ENCODE measurements at regions not wholly inside any gene's neighbourhood (a gene's known extent, or its start where the extent isn't known, plus 50 kb on each side); places are given as distances from the start of the nearest gene placed in this dataset.
"Not testable (repeated sequence)": the region's sequence is repeated elsewhere in the genome, so short reads cannot be mapped to it uniquely, and the experiment has no call there.

DNA sequence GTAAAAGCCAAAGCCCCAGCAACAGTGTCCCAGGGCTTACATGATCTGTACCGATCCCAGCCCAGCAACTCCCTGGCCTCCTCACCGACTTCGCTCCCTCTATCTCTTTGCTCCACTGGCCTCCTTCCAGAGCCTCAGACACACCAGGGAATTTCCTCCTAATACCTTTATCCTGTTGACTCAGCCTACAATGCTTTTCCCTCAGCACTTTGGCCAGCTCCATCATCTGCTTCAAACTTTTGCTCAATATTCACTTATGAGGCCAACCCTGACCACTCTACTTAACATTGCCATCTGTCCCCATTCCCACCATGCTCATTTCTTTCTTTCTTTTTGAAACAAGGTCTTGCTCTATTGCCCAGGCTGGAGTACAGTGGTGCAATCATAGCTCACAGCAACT is 93.3 kb upstream of the COBL start:
- H2BK5ac ChIP-seq (ENCODE audit: low read depth, low read length, poor library complexity, severe bottlenecking); H2AK9ac ChIP-seq (replicated peaks; ENCODE audit: low read depth, low read length, poor library complexity); POLR2A ChIA-PET (ENCODE audit: unreplicated experiment); H3K79me1 ChIP-seq (ENCODE audit: low read depth in 1 of 2, low read length in 2 of 2); H3K4me3 ChIP-seq (ENCODE audit: insufficient read depth, low read depth, low read length); DNase-seq; intact Hi-C loops (cut with micrococcal nuclease); H3K23ac ChIP-seq (ENCODE audit: low read depth, low read length); H3K4ac ChIP-seq (ENCODE audit: low read depth, low read length); H3K4me2 ChIP-seq (ENCODE audit: low read depth, low read length); H3K56ac ChIP-seq (ENCODE audit: extremely low read depth, insufficient read depth, low read length); ATAC-seq (ENCODE audit: low read depth); H3K27me3 ChIP-seq (ENCODE audit: control insufficient read depth, insufficient read depth, low read length); H3K27ac ChIP-seq (ENCODE audit: insufficient read depth, low read length); H4K20me1 ChIP-seq (ENCODE audit: insufficient read depth, low read length); H3K9ac ChIP-seq (ENCODE audit: low read depth, low read length); H2BK15ac ChIP-seq (ENCODE audit: low read depth, low read length); H3K9me3 ChIP-seq (ENCODE audit: control insufficient read depth, insufficient read depth, low read length); H4K91ac ChIP-seq (ENCODE audit: insufficient read depth, low read depth, low read length); CTCF ChIA-PET; dilution Hi-C loops (cut with HindIII; ENCODE audit: low sequenced_read_pairs, unreplicated experiment); H4K5ac ChIP-seq (ENCODE audit: low read depth, low read length); H4K8ac ChIP-seq (ENCODE audit: low read depth in 2 of 2, low read length in 2 of 2); H3K4me1 ChIP-seq (ENCODE audit: control insufficient read depth, insufficient read depth, low read length); H2BK120ac ChIP-seq (ENCODE audit: low read depth, low read length); H3K14ac ChIP-seq (replicated peaks; ENCODE audit: low read depth, low read length); H2AFZ ChIP-seq (replicated peaks; ENCODE audit: low read length, poor library complexity); BruUV-seq (replicated peaks); H3K36me3 ChIP-seq (ENCODE audit: control insufficient read depth, insufficient read depth, low read length); H3K9me1 ChIP-seq (ENCODE audit: insufficient read depth, low read length); H2BK20ac ChIP-seq (ENCODE audit: low read depth, low read length); H3K18ac ChIP-seq (ENCODE audit: low read depth, low read length); in situ Hi-C loops (cut with MboI; ENCODE audit: low sequenced_read_pairs); H2AK5ac ChIP-seq (ENCODE audit: low read depth, low read length): not testable (repeated sequence)
- no CpG with 5 or more reads among the region's 3 CpGs for WGBS, 2 experiments (ENCODE audit: extremely low coverage in 2 of 2, insufficient read length in 1 of 2)

GRCh38 chr7:51397608-51398007 is 81.0 kb upstream of the COBL start:
- WGBS, 2 experiments (ENCODE audit: extremely low coverage in 2 of 2, insufficient read length in 1 of 2): 0% methylated on average over 1 of the region's 3 CpGs; no CpG with 5 or more reads in 1 of the 2 experiments
- H3K79me1 ChIP-seq (ENCODE audit: low read depth in 1 of 2, low read length in 2 of 2); POLR2A ChIA-PET (ENCODE audit: unreplicated experiment); H3K4ac ChIP-seq (ENCODE audit: low read depth, low read length); H2BK15ac ChIP-seq (ENCODE audit: low read depth, low read length); H3K27ac ChIP-seq (ENCODE audit: insufficient read depth, low read length); H3K4me3 ChIP-seq (ENCODE audit: insufficient read depth, low read depth, low read length); H4K8ac ChIP-seq (ENCODE audit: low read depth in 2 of 2, low read length in 2 of 2); in situ Hi-C loops (cut with MboI; ENCODE audit: low sequenced_read_pairs); DNase-seq; H3K36me3 ChIP-seq (ENCODE audit: control insufficient read depth, insufficient read depth, low read length); H3K4me2 ChIP-seq (ENCODE audit: low read depth, low read length); H2BK20ac ChIP-seq (ENCODE audit: low read depth, low read length); H2AFZ ChIP-seq (replicated peaks; ENCODE audit: low read length, poor library complexity); H4K20me1 ChIP-seq (ENCODE audit: insufficient read depth, low read length); BruUV-seq (replicated peaks); H3K18ac ChIP-seq (ENCODE audit: low read depth, low read length); intact Hi-C loops (cut with micrococcal nuclease); H3K14ac ChIP-seq (replicated peaks; ENCODE audit: low read depth, low read length); H3K4me1 ChIP-seq (ENCODE audit: control insufficient read depth, insufficient read depth, low read length); H3K9me3 ChIP-seq (ENCODE audit: control insufficient read depth, insufficient read depth, low read length); CTCF ChIA-PET; H2BK5ac ChIP-seq (ENCODE audit: low read depth, low read length, poor library complexity, severe bottlenecking); H2AK5ac ChIP-seq (ENCODE audit: low read depth, low read length); ATAC-seq (ENCODE audit: low read depth); H4K5ac ChIP-seq (ENCODE audit: low read depth, low read length); H3K9ac ChIP-seq (ENCODE audit: low read depth, low read length); H3K27me3 ChIP-seq (ENCODE audit: control insufficient read depth, insufficient read depth, low read length); H2BK120ac ChIP-seq (ENCODE audit: low read depth, low read length); H3K56ac ChIP-seq (ENCODE audit: extremely low read depth, insufficient read depth, low read length); dilution Hi-C loops (cut with HindIII; ENCODE audit: low sequenced_read_pairs, unreplicated experiment); H3K9me1 ChIP-seq (ENCODE audit: insufficient read depth, low read length); H4K91ac ChIP-seq (ENCODE audit: insufficient read depth, low read depth, low read length); H3K23ac ChIP-seq (ENCODE audit: low read depth, low read length); H2AK9ac ChIP-seq (replicated peaks; ENCODE audit: low read depth, low read length, poor library complexity): not testable (repeated sequence)
